ENCODE measurements at regions not wholly inside any gene's neighbourhood (a gene's known extent, or its start where the extent isn't known, plus 50 kb on each side); places are given as distances from the start of the nearest gene placed in this dataset.

DNA sequence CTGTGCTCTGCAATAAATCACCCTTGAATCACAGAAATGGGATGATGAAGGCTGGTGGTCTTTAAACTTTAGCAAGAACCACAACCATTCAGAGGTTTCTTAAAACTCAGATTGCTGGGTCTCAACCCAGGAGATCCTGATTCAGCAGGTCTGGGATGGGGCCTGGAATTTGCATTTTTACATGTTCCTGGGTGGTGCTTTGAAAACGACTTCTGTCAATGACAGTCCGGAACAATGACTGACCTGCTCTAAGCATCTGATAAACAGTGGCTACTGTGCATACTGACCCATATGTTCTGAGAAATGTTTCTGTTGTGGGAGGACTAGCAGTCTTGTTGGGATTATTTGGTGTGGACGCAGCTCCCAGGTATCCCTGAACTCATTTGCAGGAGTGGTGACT, 92.7 kb downstream of the GADD45G start:
- DNase-seq = no peak

DNA sequence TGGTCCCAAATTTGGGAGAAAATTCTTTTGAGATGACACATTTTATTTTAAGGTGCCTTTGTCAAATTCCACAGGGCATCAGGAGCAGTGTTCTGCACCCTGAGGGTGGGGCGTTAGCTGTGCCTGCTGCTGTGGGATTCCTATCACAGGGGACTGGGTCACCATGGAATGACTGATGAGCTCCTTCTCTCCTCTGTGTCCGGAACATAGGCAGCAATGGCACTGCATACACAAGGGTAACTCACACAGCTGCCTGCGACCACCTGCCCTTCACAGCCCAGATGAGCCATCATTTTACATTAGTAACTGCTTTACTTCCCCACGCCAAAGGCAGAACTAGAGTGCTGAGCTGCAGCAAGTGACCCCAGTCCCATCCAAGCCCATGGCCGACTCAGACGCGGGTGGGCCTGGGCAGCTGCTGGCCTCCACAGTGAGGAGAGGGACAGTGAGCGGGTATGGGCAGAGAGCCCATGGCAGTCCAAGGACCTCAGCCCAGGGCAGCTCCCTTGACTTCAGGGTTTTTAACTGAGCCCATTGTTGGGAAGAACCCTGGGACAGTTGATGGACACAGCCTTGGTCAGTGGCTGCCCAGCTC, 93.7 kb downstream of the GADD45G start:
- DNase-seq = no peak

- DNase-seq = no peak
Measured at GRCh38 chr9:89699646-89700045, 94.8 kb downstream of the GADD45G start.

DNA sequence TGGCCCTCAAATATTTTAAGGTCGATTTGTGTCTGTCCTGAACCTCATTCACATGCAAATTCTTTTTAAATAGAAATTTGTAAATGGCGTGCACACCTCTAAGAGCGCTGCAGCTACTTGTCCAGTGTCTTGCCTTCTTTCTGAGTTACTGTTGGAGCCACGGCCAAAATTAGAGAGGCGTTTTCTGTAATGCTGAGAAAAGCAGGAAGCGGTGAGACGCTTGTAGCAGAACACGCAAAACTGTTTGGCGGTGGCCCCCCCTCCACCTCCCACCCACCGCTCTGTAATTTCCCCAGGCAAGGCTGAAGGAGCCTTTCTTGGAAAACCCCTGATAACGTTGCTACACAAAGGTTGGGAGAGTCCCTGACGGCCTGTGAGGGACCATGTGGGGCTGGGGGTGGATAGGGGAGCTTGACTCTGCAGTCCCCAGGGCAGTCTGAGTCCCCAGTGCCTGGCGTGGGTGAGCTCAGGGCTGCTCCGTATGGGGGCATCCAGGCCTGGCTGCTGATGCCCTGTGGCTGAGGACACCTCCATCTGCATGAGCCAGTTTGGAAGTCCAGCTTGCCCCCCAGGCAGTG, 96.5 kb downstream of the GADD45G start:
- no peak for DNase-seq

GRCh38 chr9:89702401-89702800, 97.6 kb downstream of the GADD45G start:
- no peak for DNase-seq

- no peak for DNase-seq
Measured at GRCh38 chr9:89705651-89706050, 100.8 kb downstream of the GADD45G start.

GRCh38 chr9:89706086-89706485, 101.3 kb downstream of the GADD45G start:
- DNase-seq = no peak

DNA sequence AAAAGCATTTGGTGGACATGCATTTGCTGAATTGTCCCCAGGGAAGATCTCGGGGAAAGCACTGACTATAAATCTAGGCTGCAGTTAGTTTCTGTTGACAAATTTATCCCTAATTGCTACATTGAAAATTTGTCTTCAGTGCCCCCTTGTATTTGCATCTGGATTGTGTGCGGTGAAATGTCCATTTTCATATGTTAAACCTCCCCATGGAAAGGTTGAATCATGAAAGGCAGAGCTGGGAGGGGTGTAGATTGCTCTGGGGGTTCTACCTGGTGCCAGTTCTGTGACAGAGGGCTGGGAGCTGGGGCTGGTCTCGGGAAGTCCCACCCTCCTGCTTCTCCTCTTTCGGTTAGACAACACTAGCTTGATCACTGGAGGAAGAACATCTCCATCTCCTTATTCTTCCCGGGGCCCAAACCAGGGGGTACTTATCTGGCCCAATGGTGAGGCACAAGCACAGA, 101.9 kb downstream of the GADD45G start:
- no peak for DNase-seq

DNA sequence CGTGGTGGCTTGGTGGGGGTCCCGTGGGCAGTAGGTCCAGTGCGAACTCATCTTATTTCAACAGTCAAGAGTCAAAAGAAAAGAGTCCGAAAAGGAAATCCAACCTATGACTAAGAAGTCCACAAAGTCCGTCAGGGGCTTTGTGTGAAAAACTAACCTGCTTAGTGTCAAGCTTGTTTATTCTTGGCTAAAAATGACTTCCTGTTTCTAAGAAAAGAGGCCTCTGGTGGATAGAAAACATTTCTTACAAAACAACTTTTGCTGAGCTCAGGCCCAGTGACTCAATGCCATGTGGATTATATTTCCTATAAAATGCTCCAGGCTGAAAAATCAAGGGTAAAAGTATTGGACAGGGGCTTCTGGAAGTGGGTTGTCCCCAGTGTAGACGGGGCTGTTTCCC, 105.9 kb downstream of the GADD45G start:
- DNase-seq = no peak

DNA sequence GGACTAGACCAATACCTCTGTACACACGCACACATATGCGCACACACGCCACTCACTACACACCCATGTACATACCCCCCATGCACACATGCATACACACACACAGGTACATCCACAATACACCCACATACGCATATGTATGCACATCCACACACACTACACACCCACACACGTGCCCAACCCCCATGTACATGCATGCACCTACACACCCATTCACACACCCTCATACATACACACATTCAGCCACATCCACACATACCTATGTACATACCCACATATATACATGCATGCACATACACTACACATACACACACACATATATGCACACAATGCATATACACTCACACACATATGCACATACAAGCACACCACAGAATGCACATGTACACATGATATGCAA, 107.1 kb downstream of the GADD45G start:
- no peak for DNase-seq

DNA sequence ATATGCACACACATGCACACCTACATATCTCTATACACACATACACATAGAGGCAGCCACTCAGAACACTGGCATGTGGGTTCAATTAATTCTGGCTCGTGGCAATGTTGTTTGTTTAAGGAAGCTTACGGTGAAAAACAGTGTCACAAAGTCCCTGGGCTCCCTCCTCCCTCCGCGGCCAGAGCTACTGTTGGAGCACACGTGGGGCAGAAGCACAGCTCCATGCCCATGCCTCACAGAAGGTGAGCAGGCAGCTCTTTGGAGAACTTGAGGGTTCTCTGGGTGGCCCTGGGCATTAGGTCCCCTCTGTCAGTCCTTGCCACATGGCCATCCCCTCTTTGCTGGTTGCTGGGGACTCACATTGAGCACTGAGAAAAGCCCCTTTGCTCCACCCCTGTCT, 107.5 kb downstream of the GADD45G start:
- no peak for DNase-seq

GRCh38 chr9:89714321-89714720, 109.5 kb downstream of the GADD45G start:
- DNase-seq = no peak

DNA sequence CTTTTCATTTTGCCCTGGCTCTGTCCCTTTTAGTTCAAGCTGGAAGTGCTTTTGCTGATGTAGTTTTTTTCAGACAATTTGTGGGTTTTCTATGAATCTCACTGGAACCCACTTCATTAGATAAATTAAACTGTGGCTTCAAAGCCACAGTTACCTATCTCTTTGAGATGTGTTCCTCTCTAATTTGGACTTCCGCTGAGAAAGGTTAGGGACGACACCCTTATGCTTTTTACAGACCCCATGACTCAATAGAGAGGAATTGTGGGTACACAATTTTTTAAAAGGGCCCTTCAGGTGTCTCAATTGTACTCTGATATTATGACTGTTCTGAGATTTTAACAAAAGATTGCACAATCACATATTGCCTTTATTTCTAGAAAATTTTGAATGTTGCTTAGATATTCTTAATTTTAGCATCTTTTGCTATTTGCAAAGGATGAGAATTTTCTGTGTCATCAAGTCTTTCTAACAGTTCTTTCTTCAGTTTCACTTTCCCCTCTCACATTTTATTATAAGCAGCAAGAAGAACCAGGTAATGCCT, 110.6 kb downstream of the GADD45G start:
- no peak for DNase-seq

DNA sequence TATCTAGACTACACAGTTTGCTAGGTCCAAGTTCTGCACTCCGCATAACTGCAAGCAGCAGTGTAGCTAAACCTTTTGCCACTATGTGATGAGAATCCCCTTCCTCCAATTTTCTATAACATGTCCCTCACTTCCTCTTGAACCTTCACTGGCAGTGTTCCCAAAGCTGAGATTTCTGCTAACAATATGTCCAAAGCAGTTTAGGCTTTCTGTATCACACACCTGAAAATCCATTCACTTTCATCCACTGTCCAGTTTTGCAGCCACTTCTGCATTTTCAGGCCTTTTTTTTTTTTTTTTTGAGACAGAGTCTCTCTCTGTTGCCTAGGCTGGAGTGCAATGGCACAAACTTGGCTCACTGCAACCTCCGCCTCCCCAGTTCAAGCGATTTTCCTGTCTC, 111.1 kb downstream of the GADD45G start:
- no peak for DNase-seq

GRCh38 chr9:89716559-89716958, 111.7 kb downstream of the GADD45G start:
- DNase-seq = no peak

DNA sequence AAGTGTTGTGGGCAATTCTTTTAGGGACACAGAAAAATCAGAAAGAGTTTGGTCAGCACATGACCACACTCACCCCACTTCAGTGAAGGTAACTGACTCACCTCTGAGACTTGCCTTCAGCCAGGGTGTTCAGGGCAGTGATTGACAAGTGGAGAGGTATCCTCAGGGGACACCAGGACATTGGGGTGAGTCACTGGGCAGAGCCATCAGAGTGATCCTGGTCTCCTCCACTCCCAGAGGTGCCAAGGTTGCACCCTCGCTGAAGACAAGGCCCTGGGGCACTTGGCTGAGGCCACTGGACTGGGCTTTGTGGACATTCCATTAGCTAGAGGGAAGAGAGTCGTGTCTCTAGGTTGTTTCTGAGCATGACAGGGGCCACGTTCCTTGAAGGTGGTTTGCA, 113.4 kb downstream of the GADD45G start:
- no peak for DNase-seq

DNA sequence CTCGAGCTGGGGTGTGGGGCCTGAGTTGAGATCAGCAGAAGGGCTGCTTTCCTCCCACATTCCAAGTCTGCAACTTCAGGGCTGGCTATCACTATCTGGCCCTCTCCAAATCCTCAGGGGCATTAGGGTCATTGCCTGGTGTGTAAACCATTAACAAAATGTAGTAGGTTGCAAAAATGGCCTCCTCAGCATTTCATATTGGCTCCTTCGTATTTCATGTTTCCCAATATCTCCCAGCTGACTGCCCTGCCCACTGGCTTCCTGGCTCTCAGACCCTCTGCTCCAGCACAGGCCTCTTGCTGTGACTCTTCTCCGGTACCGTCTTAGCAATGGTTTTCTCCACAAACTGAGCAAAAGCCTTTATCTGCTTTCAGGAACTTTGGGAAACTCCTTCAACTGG, 113.8 kb downstream of the GADD45G start:
- no peak for DNase-seq

DNA sequence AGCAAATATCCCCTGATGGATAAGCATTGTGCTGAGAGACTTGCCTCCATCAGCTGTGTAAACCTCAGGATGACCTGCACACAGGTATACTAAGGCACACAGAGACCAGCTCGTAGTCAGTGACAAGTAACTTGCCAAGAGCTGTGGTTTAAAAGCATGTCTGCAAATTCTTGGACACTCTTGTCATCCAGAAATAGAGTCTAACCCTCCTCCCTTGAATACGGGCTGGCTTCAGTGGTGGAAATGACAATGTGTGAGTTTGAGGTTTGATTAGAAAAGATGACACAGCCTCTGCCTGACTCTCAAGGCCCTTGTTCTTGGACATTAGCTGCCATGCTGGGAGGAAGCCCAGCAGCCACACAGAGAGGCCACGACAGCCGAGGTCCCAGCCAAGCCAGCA, 114.4 kb downstream of the GADD45G start:
- DNase-seq = no peak

- DNase-seq = no peak
Measured at GRCh38 chr9:89720696-89721175, 115.9 kb downstream of the GADD45G start.

DNA sequence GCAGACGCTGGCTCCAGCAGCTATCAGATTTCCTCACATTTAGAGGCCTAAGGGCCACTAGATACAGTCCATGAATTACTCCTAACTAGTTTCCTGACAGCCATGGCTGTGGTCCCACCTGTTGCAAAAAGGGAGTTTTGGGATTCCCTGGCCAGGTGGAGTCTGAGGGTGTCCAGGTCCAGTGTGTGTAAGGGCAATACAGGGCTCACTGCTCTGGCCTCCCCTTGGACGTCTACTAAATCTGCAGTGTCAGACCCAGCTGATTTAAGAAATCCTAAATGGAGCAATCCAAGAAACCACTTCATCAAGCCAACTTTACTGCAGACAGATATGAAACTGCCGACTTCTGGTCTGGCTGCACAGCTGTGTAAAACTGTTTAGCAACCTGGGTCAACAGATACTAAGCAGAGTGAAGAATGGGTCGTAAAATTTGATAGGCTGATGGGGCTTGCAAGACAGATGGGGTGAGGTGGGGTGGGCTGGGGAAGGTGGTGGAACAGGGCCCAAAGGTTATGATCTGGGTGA, 116.4 kb downstream of the GADD45G start:
- no peak for DNase-seq

DNA sequence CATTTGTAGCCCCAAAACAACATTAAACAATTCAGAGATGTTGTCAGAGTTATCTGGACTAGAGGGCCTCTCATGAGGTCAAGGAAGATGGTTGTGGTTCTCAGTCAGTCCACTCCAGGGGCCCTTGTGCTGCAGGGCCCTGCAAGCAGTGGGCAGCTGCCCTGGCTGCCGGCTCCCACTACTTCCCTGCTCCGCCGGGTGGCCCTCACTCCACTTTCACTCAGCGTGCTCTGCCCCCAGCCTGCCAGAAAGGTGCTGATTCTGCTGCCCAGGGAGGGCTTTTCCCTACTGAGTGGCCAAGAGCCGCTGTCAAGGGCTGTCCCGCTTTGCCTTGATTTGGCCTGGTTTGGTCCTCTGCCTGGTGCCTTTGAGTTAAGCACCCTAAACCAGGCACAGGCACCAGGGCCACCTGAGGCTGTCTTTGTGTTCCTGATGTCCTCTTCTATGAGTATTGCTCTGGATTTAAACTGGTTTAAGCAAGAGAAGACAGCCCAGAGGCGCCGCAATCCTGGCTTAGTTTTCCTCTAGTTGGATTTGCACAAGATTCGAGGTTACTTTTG, 117.2 kb downstream of the GADD45G start:
- DNase-seq = no peak

GRCh38 chr9:89722712-89723111, 117.9 kb downstream of the GADD45G start:
- no peak for DNase-seq

DNA sequence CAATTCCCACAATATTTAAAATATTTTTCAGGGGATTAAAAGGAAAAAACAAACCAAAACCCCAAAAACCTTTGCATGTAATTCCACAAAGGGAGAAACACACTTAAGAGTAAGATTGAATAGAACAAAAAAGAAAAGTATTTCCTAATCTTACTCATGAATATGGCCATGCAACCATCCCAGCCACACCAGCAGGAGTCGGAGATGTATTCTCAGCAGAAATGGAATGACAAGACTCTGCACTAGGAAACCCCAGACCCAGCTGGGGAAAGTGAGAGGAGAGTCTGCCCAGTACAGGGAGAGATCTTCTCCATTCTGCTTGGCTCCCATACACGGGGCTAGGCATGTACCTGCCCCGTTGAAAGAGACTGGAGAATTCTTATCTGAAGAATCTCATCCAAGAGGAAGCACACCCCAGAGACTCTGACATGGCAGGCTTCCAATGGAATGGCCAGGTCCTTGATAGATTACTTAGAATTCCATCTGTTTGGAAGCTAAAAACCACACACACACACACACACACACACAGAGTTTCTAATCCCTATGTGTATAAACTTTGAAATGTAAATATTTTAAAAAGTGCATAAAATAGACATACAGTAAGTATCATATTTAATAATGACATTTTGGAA, 118.8 kb downstream of the GADD45G start:
- DNase-seq = no peak

GRCh38 chr9:89724659-89725058, 119.8 kb downstream of the GADD45G start:
- no peak for DNase-seq
